Activated T-cell treated with anti-CD3 and anti-CD28 coated beads, Interleukin-2, amount 50 U/mL, for 4 hours (primary cell): ENCODE measurements at regions not wholly inside any gene's neighbourhood (a gene's known extent, or its start where the extent isn't known, plus 50 kb on each side); places are given as distances from the start of the nearest gene placed in this dataset.

ENCODE experiments used
- ATAC-seq, 2 donors: fragments of 200-7000 bp; cut with Tn5 transposase; one replicate each; pipeline ENCODE4 v1.10.0; 2021
- DNase-seq: peaks from one replicate; pipeline ENCODE4 v3.0.0-alpha.2; 2020
- H3K27me3 Mint-ChIP-seq: one replicate; pipeline ENCODE4 v1.8.0; 2021; ENCODE audit warnings: low read depth, mixed read lengths
- H3K36me3 Mint-ChIP-seq: one replicate; pipeline ENCODE4 v1.8.0; 2022; ENCODE audit warnings: mixed read lengths; ENCODE audit not compliant: insufficient read depth
- H3K4me1 Mint-ChIP-seq: one replicate; pipeline ENCODE4 v1.8.0; 2021; ENCODE audit warnings: low read depth, mixed read lengths
- H3K4me3 Mint-ChIP-seq: one replicate; pipeline ENCODE4 v1.8.0; 2021; ENCODE audit warnings: mild to moderate bottlenecking, moderate library complexity, mixed read lengths
- H3K9me3 Mint-ChIP-seq: one replicate; pipeline ENCODE4 v1.8.0; 2021; ENCODE audit warnings: mixed read lengths

DNA sequence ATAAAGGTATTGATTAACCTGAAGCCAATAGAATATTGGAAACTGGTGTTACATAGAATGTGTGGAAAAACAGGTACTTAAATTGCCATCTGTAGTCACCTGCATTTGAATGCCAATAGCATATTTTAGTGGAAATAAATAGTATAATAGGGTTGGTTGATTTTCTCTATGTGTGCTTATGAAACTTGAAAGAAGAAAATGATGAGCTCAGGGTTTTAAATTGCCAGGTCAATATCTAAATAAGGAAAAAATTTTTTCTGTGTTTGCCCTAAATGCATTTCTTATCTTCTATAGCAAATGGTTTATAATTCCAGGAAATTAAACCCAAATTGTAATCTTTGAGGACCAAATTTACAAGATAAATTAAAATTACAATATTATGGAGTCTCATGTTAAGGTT, 626.6 kb downstream of the CDH8 start:
- Mint-ChIP-seq H3K36me3 (no peaks in the 10 kb centered on the region), H3K27me3 (no peaks in the 10 kb centered on the region), H3K4me3 (no peak overlapping the region), H3K9me3 (peaks cover 18% of the 10 kb centered on the region), H3K4me1 (no peaks in the 10 kb centered on the region)
- DNase-seq (no peak), ATAC-seq (no peak)

DNA sequence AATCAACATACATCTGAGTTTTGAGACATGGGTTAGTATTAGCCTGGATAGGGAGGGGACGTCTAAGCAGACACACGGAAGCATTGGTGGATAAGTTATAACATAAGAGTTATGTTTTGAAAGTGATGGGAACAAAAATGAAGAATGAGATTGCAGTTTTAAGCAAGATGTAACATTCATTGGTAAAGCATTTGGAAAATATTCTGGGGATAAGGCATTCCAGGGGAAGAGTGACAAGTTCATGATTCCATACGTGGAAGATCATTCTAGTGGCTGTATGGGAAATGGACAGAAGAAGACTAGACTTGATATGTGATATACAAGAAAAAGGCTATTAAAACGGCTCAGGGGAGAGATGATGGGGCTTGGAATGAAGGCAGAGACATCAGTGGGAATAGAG, 632.9 kb downstream of the CDH8 start:
- no peaks in the 10 kb centered on the region for H3K27me3 Mint-ChIP-seq
- H3K36me3 Mint-ChIP-seq, result no peaks in the 10 kb centered on the region
- ATAC-seq (no peak), DNase-seq (no peak)
- H3K4me3 Mint-ChIP-seq, result no peak overlapping the region
- H3K9me3 Mint-ChIP-seq, result peaks cover 24% of the 10 kb centered on the region
- no peaks in the 10 kb centered on the region for H3K4me1 Mint-ChIP-seq

DNA sequence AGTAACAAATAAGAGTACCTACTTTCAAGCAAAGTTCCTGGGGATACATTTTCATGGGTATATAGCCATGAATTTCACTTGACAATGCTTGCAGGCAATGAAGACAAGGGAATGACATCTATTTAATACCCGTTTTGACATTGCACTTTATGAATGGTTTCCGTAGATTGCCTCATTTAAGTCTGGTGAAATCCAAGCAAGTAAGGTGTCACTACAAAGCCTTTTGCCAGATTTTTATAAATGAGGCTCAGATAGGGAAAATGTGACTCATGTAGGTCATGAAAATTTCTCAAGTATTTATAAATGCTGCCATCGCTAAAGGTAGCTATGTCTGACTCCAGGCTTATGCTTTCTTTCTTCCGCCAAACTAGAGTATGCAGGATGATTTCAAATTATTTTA, 644.3 kb downstream of the CDH8 start:
- Mint-ChIP-seq H3K4me3 (no peak overlapping the region), H3K9me3 (peaks cover 30% of the 10 kb centered on the region), H3K36me3 (no peaks in the 10 kb centered on the region)

GRCh38 chr16:61390965-61391637, 645.1 kb downstream of the CDH8 start:
- no peaks in the 10 kb centered on the region for H3K27me3 Mint-ChIP-seq
- no peak overlapping the region for H3K4me3 Mint-ChIP-seq
- H3K36me3 Mint-ChIP-seq, result no peaks in the 10 kb centered on the region
- ATAC-seq, result no peak
- DNase-seq, result no peak
- peaks cover 30% of the 10 kb centered on the region for H3K9me3 Mint-ChIP-seq
- H3K4me1 Mint-ChIP-seq, result no peaks in the 10 kb centered on the region

More for the DNA sequence above, 644.3 kb downstream of the CDH8 start:
- DNase-seq, result no peak
- ATAC-seq, result no peak
- H3K4me1 Mint-ChIP-seq, result no peaks in the 10 kb centered on the region
- H3K27me3 Mint-ChIP-seq, result no peaks in the 10 kb centered on the region

DNA sequence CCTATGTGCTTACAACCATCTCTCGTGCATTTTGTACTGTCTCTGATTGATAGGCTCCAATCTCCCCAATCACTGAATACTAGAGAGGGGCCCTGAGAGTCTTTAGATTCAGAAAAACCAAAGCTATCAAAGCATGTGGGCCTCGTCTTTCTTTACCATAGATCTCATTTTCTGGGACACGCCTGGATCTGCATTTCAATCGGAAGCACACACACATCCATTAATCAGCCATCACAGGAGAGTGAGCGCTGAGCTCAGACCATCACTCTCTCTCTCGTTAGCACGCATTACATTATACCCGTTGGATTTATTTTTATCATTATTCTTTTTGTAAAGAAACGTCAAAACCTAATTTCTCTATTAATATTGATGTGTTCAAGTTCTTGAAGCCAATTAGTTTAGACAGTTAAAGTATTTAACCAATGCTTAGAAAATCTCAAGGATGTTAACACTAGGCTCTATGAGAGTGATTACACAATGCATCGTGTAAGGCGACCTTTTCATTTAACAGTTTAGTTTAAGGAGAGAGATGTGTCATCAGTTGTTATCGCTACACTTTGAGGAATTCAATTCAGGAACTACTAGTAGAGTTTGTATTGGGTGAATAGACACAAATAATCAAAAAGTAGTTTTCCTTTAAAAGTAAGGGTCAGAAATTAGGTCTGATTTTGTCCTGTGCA, 650.7 kb downstream of the CDH8 start:
- ATAC-seq, result no peak

DNA sequence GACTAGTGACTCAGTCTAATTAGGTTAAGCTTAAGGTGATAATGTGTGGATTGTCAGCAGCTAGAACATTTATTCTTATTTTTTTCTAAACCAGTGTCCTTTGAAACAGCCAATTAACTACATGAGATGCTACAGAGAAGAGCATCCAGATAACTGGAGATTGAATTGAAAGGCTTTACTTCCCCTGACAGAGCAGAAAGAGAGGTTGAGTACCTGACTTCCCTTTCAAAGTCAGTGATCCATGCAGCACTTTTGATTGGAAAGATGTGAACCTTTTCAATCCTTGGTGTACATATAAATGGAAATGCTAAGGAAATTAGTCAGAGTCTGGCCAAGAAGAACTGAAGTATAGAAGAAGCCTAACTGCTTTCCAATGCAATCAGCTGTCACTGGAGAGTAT, 653.8 kb downstream of the CDH8 start:
- no peaks in the 10 kb centered on the region for H3K4me1 Mint-ChIP-seq
- no peak for ATAC-seq
- no peaks in the 10 kb centered on the region for H3K36me3 Mint-ChIP-seq
- no peak overlapping the region for H3K4me3 Mint-ChIP-seq
- H3K9me3 Mint-ChIP-seq, result peaks cover 33% of the 10 kb centered on the region
- DNase-seq, result no peak
- no peaks in the 10 kb centered on the region for H3K27me3 Mint-ChIP-seq

More for the DNA sequence above, 650.7 kb downstream of the CDH8 start:
- H3K27me3 Mint-ChIP-seq, result no peaks in the 10 kb centered on the region
- no peak for DNase-seq
- no peak overlapping the region for H3K4me3 Mint-ChIP-seq
- H3K9me3 Mint-ChIP-seq, result peaks cover 32% of the 10 kb centered on the region
- H3K36me3 Mint-ChIP-seq, result no peaks in the 10 kb centered on the region
- no peaks in the 10 kb centered on the region for H3K4me1 Mint-ChIP-seq

GRCh38 chr16:61379311-61379710, 656.9 kb downstream of the CDH8 start:
- no peaks in the 10 kb centered on the region for H3K36me3 Mint-ChIP-seq
- no peaks in the 10 kb centered on the region for H3K27me3 Mint-ChIP-seq
- ATAC-seq (no peak), DNase-seq (no peak)
- no peaks in the 10 kb centered on the region for H3K4me1 Mint-ChIP-seq
- peaks cover 38% of the 10 kb centered on the region for H3K9me3 Mint-ChIP-seq
- no peak overlapping the region for H3K4me3 Mint-ChIP-seq

- DNase-seq (no peak), ATAC-seq (no peak)
- no peaks in the 10 kb centered on the region for H3K4me1 Mint-ChIP-seq
- H3K27me3 Mint-ChIP-seq, result no peaks in the 10 kb centered on the region
- H3K4me3 Mint-ChIP-seq, result no peak overlapping the region
- H3K36me3 Mint-ChIP-seq, result no peaks in the 10 kb centered on the region
- peaks cover 38% of the 10 kb centered on the region for H3K9me3 Mint-ChIP-seq
Observed at GRCh38 chr16:61374071-61374470, 662.2 kb downstream of the CDH8 start.

DNA sequence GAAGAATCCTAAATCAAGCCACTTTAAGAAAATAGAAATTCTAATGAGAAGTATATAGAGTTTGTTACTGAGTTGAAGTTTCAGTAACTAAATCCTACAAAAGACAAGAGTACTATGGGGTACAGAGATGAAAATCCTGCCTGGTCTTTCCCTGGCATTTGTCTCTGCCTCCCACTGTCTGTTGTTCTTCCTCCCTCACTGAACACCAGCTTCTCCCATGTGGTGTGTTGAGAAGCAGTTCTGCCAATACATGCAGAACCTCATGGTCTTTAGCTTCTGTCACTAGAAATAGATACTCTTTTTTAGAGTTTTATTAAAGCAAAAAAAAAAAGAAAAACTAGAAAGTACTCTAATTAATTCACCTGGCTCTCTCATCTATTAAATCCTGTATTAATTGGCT, 664.4 kb downstream of the CDH8 start:
- ATAC-seq, result no peak
- Mint-ChIP-seq H3K4me1 (no peaks in the 10 kb centered on the region), H3K36me3 (no peaks in the 10 kb centered on the region), H3K27me3 (no peaks in the 10 kb centered on the region), H3K9me3 (peaks cover 37% of the 10 kb centered on the region), H3K4me3 (no peak overlapping the region)
- DNase-seq, result no peak

DNA sequence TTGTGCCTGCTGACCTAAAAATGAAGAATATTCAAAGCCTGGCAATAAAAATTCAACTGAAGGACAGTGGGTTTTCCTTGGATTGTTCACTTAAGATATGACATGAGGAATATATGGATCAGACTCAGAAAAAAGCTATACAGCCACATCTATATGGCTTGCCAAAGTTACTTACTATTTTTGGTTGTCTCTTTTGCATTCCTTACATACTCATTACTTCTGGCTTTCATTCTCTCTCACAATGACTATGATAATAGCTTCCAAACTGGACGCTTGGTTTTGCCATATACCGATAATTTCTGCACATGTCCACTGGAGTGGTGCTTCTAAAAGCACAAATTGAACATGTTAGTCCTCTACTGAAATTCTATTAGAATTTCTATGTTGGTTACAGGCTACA, 664.9 kb downstream of the CDH8 start:
- peaks cover 37% of the 10 kb centered on the region for H3K9me3 Mint-ChIP-seq
- H3K4me1 Mint-ChIP-seq, result no peaks in the 10 kb centered on the region

DNA sequence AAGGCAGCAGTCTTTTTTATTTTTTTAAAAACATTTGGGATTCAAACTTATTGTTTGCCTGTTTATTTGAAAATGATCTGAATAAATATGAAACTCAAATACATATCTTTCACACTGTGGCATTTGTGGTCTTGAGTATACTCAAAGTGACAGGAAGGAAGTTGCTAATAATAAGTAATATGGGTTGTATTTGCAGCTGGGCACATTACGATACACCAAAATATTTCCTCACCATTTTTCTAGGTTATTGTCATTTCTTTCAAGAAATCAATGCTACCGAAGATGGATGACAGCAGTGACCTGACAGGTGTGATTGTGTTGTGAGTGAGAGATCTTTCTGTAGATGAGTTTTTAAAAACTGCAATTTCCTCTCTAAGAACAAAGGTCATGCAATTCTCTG, 665.7 kb downstream of the CDH8 start:
- Mint-ChIP-seq H3K4me3 (no peak overlapping the region), H3K9me3 (peaks cover 44% of the 10 kb centered on the region), H3K27me3 (no peaks in the 10 kb centered on the region), H3K4me1 (no peaks in the 10 kb centered on the region), H3K36me3 (no peaks in the 10 kb centered on the region)
- DNase-seq (no peak), ATAC-seq (no peak)

More for the DNA sequence above, 664.9 kb downstream of the CDH8 start:
- ATAC-seq (no peak), DNase-seq (no peak)
- no peak overlapping the region for H3K4me3 Mint-ChIP-seq
- H3K36me3 Mint-ChIP-seq, result no peaks in the 10 kb centered on the region
- H3K27me3 Mint-ChIP-seq, result no peaks in the 10 kb centered on the region

- H3K4me3 Mint-ChIP-seq, result no peak overlapping the region
- no peaks in the 10 kb centered on the region for H3K27me3 Mint-ChIP-seq
- H3K4me1 Mint-ChIP-seq, result no peaks in the 10 kb centered on the region
- H3K9me3 Mint-ChIP-seq, result peaks cover 46% of the 10 kb centered on the region
- no peak for ATAC-seq
- no peak for DNase-seq
- no peaks in the 10 kb centered on the region for H3K36me3 Mint-ChIP-seq
Observed at GRCh38 chr16:61366006-61366405, 670.2 kb downstream of the CDH8 start.

DNA sequence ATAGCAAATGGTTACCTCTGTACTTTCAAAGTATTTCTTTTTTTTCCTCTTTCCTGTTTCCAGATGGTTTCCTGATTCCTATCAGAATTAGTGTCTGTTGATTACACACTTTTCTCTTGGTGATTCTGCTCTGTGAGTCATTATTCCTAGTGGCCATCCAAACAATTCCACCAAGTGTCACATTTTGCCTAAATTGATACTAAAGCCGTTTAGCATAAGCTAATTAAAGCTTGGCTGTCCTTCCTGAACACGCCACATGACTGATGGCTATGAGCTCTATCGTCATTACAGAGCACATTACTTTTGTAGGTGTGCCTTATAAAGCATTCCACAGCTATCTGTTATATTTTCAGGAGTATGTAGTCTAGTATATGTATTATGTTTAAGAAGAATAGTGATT, 671.2 kb downstream of the CDH8 start:
- ATAC-seq, result no peak
- H3K4me3 Mint-ChIP-seq, result no peak overlapping the region
- no peaks in the 10 kb centered on the region for H3K4me1 Mint-ChIP-seq
- no peak for DNase-seq
- peaks cover 42% of the 10 kb centered on the region for H3K9me3 Mint-ChIP-seq
- H3K36me3 Mint-ChIP-seq, result no peaks in the 10 kb centered on the region
- no peaks in the 10 kb centered on the region for H3K27me3 Mint-ChIP-seq

GRCh38 chr16:61362585-61362984, 673.7 kb downstream of the CDH8 start:
- Mint-ChIP-seq H3K4me1 (no peaks in the 10 kb centered on the region), H3K36me3 (no peaks in the 10 kb centered on the region), H3K4me3 (no peak overlapping the region), H3K27me3 (no peaks in the 10 kb centered on the region), H3K9me3 (peaks cover 47% of the 10 kb centered on the region)
- no peak for ATAC-seq
- no peak for DNase-seq

- no peaks in the 10 kb centered on the region for H3K4me1 Mint-ChIP-seq
- no peaks in the 10 kb centered on the region for H3K36me3 Mint-ChIP-seq
- no peak overlapping the region for H3K4me3 Mint-ChIP-seq
- no peak for ATAC-seq
- peaks cover 20% of the 10 kb centered on the region for H3K9me3 Mint-ChIP-seq
- DNase-seq, result no peak
- H3K27me3 Mint-ChIP-seq, result no peaks in the 10 kb centered on the region
Observed at GRCh38 chr16:61344791-61345190, 691.4 kb downstream of the CDH8 start.
